Chondrocyte (in vitro differentiated cells): ENCODE measurements at regions not wholly inside any gene's neighbourhood (a gene's known extent, or its start where the extent isn't known, plus 50 kb on each side); places are given as distances from the start of the nearest gene placed in this dataset.

Experiments used
- DNase-seq: peaks from one replicate; pipeline ENCODE4 v3.0.0; 2021; ENCODE audit warnings: mixed read lengths, low spot score
- H3K27ac Mint-ChIP-seq: one replicate; pipeline ENCODE4 v1.8.0; 2021; ENCODE audit warnings: mild to moderate bottlenecking, moderate library complexity, mixed read lengths; ENCODE audit not compliant: unreplicated experiment
- H3K27me3 Mint-ChIP-seq: 2 replicates; pipeline ENCODE4 v1.8.0; 2021; ENCODE audit warnings: low read depth, mixed read lengths
- H3K36me3 Mint-ChIP-seq: 2 replicates; pipeline ENCODE4 v1.8.0; 2021; ENCODE audit warnings: low read depth, mixed read lengths
- H3K4me1 Mint-ChIP-seq: 2 replicates; pipeline ENCODE4 v1.8.0; 2021; ENCODE audit warnings: low read depth, mild to moderate bottlenecking, mixed read lengths
- H3K4me3 Mint-ChIP-seq: one replicate; pipeline ENCODE4 v1.8.0; 2021; ENCODE audit warnings: mild to moderate bottlenecking, moderate library complexity, mixed read lengths; ENCODE audit not compliant: unreplicated experiment
- H3K9me3 Mint-ChIP-seq: 2 replicates; pipeline ENCODE4 v1.8.0; 2021; ENCODE audit warnings: low read depth, mixed read lengths
- CTCF ChIP-seq: fragments of 200-600 bp; sonication (generic); IDR thresholded peaks from 2 replicates; pipeline ENCODE4 v1.5.0; 2021; ENCODE audit warnings: antibody characterized with exemption, mild to moderate bottlenecking, moderate library complexity

DNA sequence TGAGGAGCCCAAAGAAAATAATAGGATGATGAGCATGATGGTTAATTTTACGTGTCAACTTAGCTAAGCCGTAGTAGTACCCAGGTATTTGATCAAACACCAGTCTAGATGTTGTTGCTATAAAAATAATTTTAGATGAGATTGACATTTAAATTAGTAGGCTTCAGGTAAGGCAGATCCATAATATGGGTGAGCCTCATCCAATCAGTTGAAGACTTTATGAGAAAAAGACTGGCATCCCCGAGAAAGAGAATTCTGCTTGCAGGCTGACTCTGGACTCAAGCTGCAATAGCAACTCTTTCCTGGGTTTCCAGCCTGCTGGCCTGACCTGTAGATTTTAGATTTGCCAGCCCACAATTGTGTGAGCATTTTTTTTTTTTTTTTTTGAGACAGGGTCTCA, 192.8 kb upstream of the LNX1 start:
- no peak overlapping the region for H3K27ac Mint-ChIP-seq
- H3K9me3 Mint-ChIP-seq: no peaks in the 10 kb centered on the region
- DNase-seq: no peak
- no peak overlapping the region for H3K4me3 Mint-ChIP-seq
- peaks cover 18% of the 10 kb centered on the region for H3K4me1 Mint-ChIP-seq
- no peak for TF ChIP-seq CTCF
- no peaks in the 10 kb centered on the region for H3K27me3 Mint-ChIP-seq
- no peaks in the 10 kb centered on the region for H3K36me3 Mint-ChIP-seq

GRCh38 chr4:53783208-53783859, 192.0 kb upstream of the LNX1 start:
- Mint-ChIP-seq H3K4me3 (no peak overlapping the region), H3K27ac (peak overlapping the region; percentile 19), H3K9me3 (no peaks in the 10 kb centered on the region), H3K36me3 (no peaks in the 10 kb centered on the region), H3K27me3 (no peaks in the 10 kb centered on the region), H3K4me1 (peaks cover 18% of the 10 kb centered on the region)
- DNase-seq: no peak
- TF ChIP-seq CTCF: no peak

DNA sequence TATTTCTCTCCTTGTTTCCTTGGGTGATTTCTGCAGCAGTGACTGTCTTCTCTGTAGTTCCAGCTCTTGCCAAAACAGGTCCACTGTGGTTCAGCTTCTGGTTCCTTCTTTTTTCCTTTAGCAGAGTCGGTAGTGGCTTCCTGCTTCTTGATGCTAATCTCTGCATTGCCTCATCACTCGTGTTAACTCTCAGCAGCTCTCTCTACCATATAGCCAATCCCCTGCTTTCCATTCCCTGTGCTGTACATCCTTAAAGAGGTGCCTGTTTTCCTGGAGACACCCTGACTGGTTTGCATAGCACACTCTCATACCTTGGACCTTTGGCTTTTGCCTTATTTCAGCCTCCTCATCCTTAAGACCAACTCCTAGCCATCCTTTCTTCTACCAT, 191.2 kb upstream of the LNX1 start:
- no peaks in the 10 kb centered on the region for H3K27me3 Mint-ChIP-seq
- DNase-seq: no peak
- H3K9me3 Mint-ChIP-seq: no peaks in the 10 kb centered on the region
- no peak for TF ChIP-seq CTCF
- H3K36me3 Mint-ChIP-seq: no peaks in the 10 kb centered on the region
- H3K27ac Mint-ChIP-seq: no peak overlapping the region
- peaks cover 26% of the 10 kb centered on the region for H3K4me1 Mint-ChIP-seq
- H3K4me3 Mint-ChIP-seq: no peak overlapping the region

DNA sequence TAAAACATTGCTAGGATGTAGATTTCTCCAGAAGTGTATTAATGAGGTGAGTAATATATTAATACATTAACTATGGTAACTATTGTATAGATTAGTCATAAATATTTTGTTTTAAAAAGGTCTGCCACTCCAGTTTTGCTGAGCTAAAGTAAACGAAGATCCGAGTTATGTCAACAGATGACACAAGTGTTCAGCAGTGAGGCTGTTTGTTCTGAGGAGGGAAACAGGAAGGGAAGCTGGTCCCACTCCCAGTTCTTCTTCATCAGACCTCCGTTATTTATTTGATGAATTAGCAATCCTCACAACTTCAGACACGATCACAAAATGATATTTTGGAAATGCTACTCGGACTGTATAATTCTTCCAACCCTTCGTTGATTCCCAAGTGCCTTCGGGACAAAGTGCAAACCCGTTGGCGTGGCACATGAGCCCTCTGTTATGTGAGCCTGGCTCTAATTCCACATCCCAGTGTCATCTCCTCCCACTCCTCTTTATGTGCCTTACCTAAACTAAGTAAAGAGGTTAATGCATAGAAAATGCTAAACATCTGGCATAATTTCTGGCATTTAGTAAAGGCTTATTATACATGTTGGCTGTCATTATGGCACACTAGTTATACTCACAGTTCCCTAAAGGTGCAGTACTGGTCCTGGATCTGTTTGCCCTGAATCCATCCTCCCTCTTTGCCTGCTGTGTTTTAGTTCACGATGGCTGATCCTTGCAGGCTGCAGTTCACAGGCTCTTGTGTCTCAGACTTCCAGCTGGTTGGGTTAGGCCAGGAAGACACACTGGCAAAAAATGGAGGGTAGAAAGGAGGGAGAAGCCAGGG, 190.6 kb upstream of the LNX1 start:
- H3K36me3 Mint-ChIP-seq: no peaks in the 10 kb centered on the region
- H3K27ac Mint-ChIP-seq: no peak overlapping the region
- H3K4me1 Mint-ChIP-seq: peaks cover 31% of the 10 kb centered on the region

More for the DNA sequence above, 190.6 kb upstream of the LNX1 start:
- H3K4me3 Mint-ChIP-seq: no peak overlapping the region
- H3K27me3 Mint-ChIP-seq: no peaks in the 10 kb centered on the region
- no peak for DNase-seq
- TF ChIP-seq CTCF: no peak
- H3K9me3 Mint-ChIP-seq: no peaks in the 10 kb centered on the region
